Spleen (tissue), 11 donors: ENCODE measurements at regions not wholly inside any gene's neighbourhood (a gene's known extent, or its start where the extent isn't known, plus 50 kb on each side); places are given as distances from the start of the nearest gene placed in this dataset.

Source experiments
- DNase-seq: peaks from one replicate; pipeline ENCODE4 v3.0.0-alpha.2; 2020
- H3K27ac ChIP-seq, 8 donors: fragments of 200-600 bp; sonication (generic) in 7 of 8; 1 replicate in 4 of 8; 2 replicates in 4 of 8; pipeline versions ENCODE4 v1.5.0 to v1.8.0; 2016 to 2021; ENCODE audit warnings: inconsistent platforms in 4 of 8, mild to moderate bottlenecking in 4 of 8, moderate library complexity in 1 of 8
- H3K27me3 ChIP-seq, 7 donors: fragments of 200-600 bp; sonication (generic) in 6 of 7; replicated peaks in 1 of 7; 1 replicate in 4 of 7; 2 replicates in 3 of 7; pipeline versions ENCODE4 v1.5.0 to v1.8.0; 2016 to 2021; ENCODE audit warnings: inconsistent platforms in 3 of 7, mild to moderate bottlenecking in 1 of 7
- H3K36me3 ChIP-seq, 6 donors: fragments of 200-600 bp; sonication (generic) in 5 of 6; 1 replicate in 4 of 6; 2 replicates in 2 of 6; pipeline versions ENCODE4 v1.5.0 to v1.8.0; 2016 to 2021; ENCODE audit warnings: inconsistent platforms in 2 of 6
- H3K4me1 ChIP-seq, 6 donors: fragments of 200-600 bp; sonication (generic) in 5 of 6; 1 replicate in 3 of 6; 2 replicates in 3 of 6; pipeline versions ENCODE4 v1.5.0 to v1.8.0; 2016 to 2021; ENCODE audit warnings: inconsistent platforms in 3 of 6
- H3K4me3 ChIP-seq, 8 donors: fragments of 200-600 bp; sonication (generic) in 7 of 8; 1 replicate in 4 of 8; 2 replicates in 4 of 8; pipeline versions ENCODE4 v1.5.0 to v1.8.0; 2016 to 2021; ENCODE audit warnings: inconsistent platforms in 4 of 8, mild to moderate bottlenecking in 4 of 8, moderate library complexity in 2 of 8
- H3K9me3 ChIP-seq, 8 donors: fragments of 200-600 bp; sonication (generic) in 7 of 8; 1 replicate in 4 of 8; 2 replicates in 4 of 8; pipeline versions ENCODE4 v1.5.0 to v1.8.0; 2016 to 2021; ENCODE audit warnings: inconsistent platforms in 4 of 8
- CTCF ChIP-seq, 11 experiments: fragments of 200-600 bp in 7 of 11; fragments of 450-650 bp in 4 of 11; sonication (generic) in 4 of 11; IDR thresholded peaks in 8 of 11; conservative IDR thresholded peaks in 3 of 11; 1 replicate in 7 of 11; 2 replicates in 4 of 11; pipeline versions ENCODE4 v1.4.0 to v1.8.0; 2016 to 2021; ENCODE audit warnings: antibody characterized with exemption in 11 of 11, inconsistent platforms in 4 of 11, mild to moderate bottlenecking in 1 of 11
- POLR2A ChIP-seq, 3 donors: fragments of 450-650 bp; IDR thresholded peaks; one replicate each; pipeline ENCODE4 v1.5.1; 2017; ENCODE audit warnings: antibody characterized with exemption in 3 of 3, mild to moderate bottlenecking in 1 of 3
- POLR2AphosphoS5 ChIP-seq, 3 donors: sonication (generic); formaldehyde crosslinking; IDR thresholded peaks; one replicate each; pipeline ENCODE4 v1.5.1; 2017; ENCODE audit warnings: antibody characterized with exemption in 3 of 3
- WGBS, 5 donors: extraction: QIAGEN DNeasy Blood & Tissue Kit in 3 of 5; methylation state at CpG; one replicate each; pipeline versions ENCODE4 v1.1.5 to v1.1.7; 2013 to 2018; 5-methylcytosine and 5-hydroxymethylcytosine counted together
- intact Hi-C: fragments of 100-400 bp; cut with DNase I; formaldehyde crosslinking; loops from one replicate; pipeline ENCODE4 v1.15.0; 2023; ENCODE audit warnings: low total_unique reads
- donor health status: healthy with polysubstance abuse.
- donor health status: DM: no; HTN: no; CAD: no; lungs with moderate emphysema.
- donor health status: DM: no; HTN: no; CAD: no.
- donor health status: Bipolar disorder and iron deficiency.
- donor health status: healthy.
- donor health status: DM: no; HTN: no; CAD: no.
- donor health status: DM: yes; HTN: yes; CAD: no.

- WGBS, 5 donors = 71 to 80% (median 76%) methylated on average over 2 of the region's 2 CpGs
Observed at GRCh38 chr14:62141139-62141538, 378.9 kb downstream of the SNAPC1 start.

GRCh38 chr14:62143245-62143644 is 381.0 kb downstream of the SNAPC1 start:
- H3K27ac ChIP-seq = no peak overlapping the region
- DNase-seq = no peak
- no peak overlapping the region for H3K4me3 ChIP-seq
- peaks cover 0 to 9% (median 0%) of the 10 kb centered on the region in 7 donors for H3K27me3 ChIP-seq
- H3K4me1 ChIP-seq = no peaks in the 10 kb centered on the region
- H3K36me3 ChIP-seq = no peaks in the 10 kb centered on the region
- H3K9me3 ChIP-seq = peaks cover 0 to 24% (median 15%) of the 10 kb centered on the region in 8 donors
- intact Hi-C loops = no loop called here
- WGBS, 5 donors = 48 to 84% (median 70%) methylated on average over 2 of the region's 2 CpGs
- TF ChIP-seq CTCF (IDR thresholded peaks at IDR 0.05 in 8 of 11, conservative IDR thresholded peaks at IDR 0.05 in 3 of 11) (no peak), POLR2AphosphoS5 (IDR thresholded peaks at IDR 0.05) (no peak), POLR2A (IDR thresholded peaks at IDR 0.05) (no peak)

More at GRCh38 chr14:62141139-62141538, 378.9 kb downstream of the SNAPC1 start:
- H3K9me3 ChIP-seq = peaks cover 0 to 5% (median 0%) of the 10 kb centered on the region in 8 donors
- peaks cover 0 to 7% (median 0%) of the 10 kb centered on the region in 7 donors for H3K27me3 ChIP-seq
- intact Hi-C loops = no loop called here
- no peaks in the 10 kb centered on the region for H3K4me1 ChIP-seq
- no peak overlapping the region for H3K27ac ChIP-seq
- no peaks in the 10 kb centered on the region for H3K36me3 ChIP-seq
- DNase-seq = no peak
- no peak overlapping the region for H3K4me3 ChIP-seq
- no peak for TF ChIP-seq CTCF (IDR thresholded peaks at IDR 0.05 in 8 of 11, conservative IDR thresholded peaks at IDR 0.05 in 3 of 11)
- no peak for TF ChIP-seq POLR2A (IDR thresholded peaks at IDR 0.05)
- TF ChIP-seq POLR2AphosphoS5 (IDR thresholded peaks at IDR 0.05) = no peak

- 47 to 73% (median 52%) methylated on average over 1 of the region's 1 CpG for WGBS, 5 donors
- Histone ChIP-seq H3K27ac (no peak overlapping the region), H3K9me3 (peaks cover 0 to 31% (median 20%) of the 10 kb centered on the region in 8 donors), H3K27me3 (peaks cover 0 to 9% (median 0%) of the 10 kb centered on the region in 7 donors), H3K4me3 (no peak overlapping the region), H3K4me1 (no peaks in the 10 kb centered on the region), H3K36me3 (no peaks in the 10 kb centered on the region)
- intact Hi-C loops = no loop called here
- TF ChIP-seq CTCF (IDR thresholded peaks at IDR 0.05 in 8 of 11, conservative IDR thresholded peaks at IDR 0.05 in 3 of 11) = no peak
- no peak for TF ChIP-seq POLR2A (IDR thresholded peaks at IDR 0.05)
- no peak for TF ChIP-seq POLR2AphosphoS5 (IDR thresholded peaks at IDR 0.05)
- DNase-seq = no peak
Observed at GRCh38 chr14:62144863-62145262, 382.6 kb downstream of the SNAPC1 start.

GRCh38 chr14:62146030-62146429 is 383.8 kb downstream of the SNAPC1 start:
- Histone ChIP-seq H3K4me1 (no peaks in the 10 kb centered on the region), H3K4me3 (no peak overlapping the region), H3K9me3 (peaks cover 0 to 31% (median 20%) of the 10 kb centered on the region in 8 donors), H3K36me3 (no peaks in the 10 kb centered on the region), H3K27ac (no peak overlapping the region), H3K27me3 (peaks cover 0 to 9% (median 0%) of the 10 kb centered on the region in 7 donors)
- intact Hi-C loops = no loop called here
- TF ChIP-seq POLR2AphosphoS5 (IDR thresholded peaks at IDR 0.05) (no peak), POLR2A (IDR thresholded peaks at IDR 0.05) (no peak), CTCF (IDR thresholded peaks at IDR 0.05 in 8 of 11, conservative IDR thresholded peaks at IDR 0.05 in 3 of 11) (no peak)
- no peak for DNase-seq
- 64 to 82% (median 75%) methylated on average over 2 of the region's 2 CpGs for WGBS, 5 donors
